GM20000 (cell line): ENCODE measurements at regions not wholly inside any gene's neighbourhood (a gene's known extent, or its start where the extent isn't known, plus 50 kb on each side); places are given as distances from the start of the nearest gene placed in this dataset.

Source experiments
- DNase-seq: peaks from one replicate; pipeline ENCODE4 v3.0.0; 2012; ENCODE audit warnings: low spot score
- CTCF ChIP-seq: IDR thresholded peaks from 2 replicates; pipeline ENCODE4 v1.5.1; 2012; ENCODE audit warnings: mild to moderate bottlenecking, control low read depth; ENCODE audit errors: extremely low read depth, missing control alignments

GRCh38 chr1:38207275-38207674 lies 160.7 kb upstream of the POU3F1 start:
- DNase-seq, result no peak
- no peak for TF ChIP-seq CTCF

GRCh38 chr1:38204698-38205097 lies 158.1 kb upstream of the POU3F1 start:
- no peak for DNase-seq
- TF ChIP-seq CTCF, result no peak

GRCh38 chr1:38203441-38203840 lies 156.8 kb upstream of the POU3F1 start:
- DNase-seq, result no peak
- no peak for TF ChIP-seq CTCF

- no peak for TF ChIP-seq CTCF
- no peak for DNase-seq
Observed at GRCh38 chr1:38201431-38201830, 154.8 kb upstream of the POU3F1 start.

- no peak for TF ChIP-seq CTCF
Observed at GRCh38 chr1:38198621-38199020, 152.0 kb upstream of the POU3F1 start.

GRCh38 chr1:38198099-38198498 lies 151.5 kb upstream of the POU3F1 start:
- no peak for DNase-seq
- TF ChIP-seq CTCF, result no peak

More at GRCh38 chr1:38198621-38199020, 152.0 kb upstream of the POU3F1 start:
- DNase-seq, result no peak

- DNase-seq, result no peak
- TF ChIP-seq CTCF, result no peak
Observed at GRCh38 chr1:38197312-38198061, 150.9 kb upstream of the POU3F1 start.
